ENCODE measurements at regions not wholly inside any gene's neighbourhood (a gene's known extent, or its start where the extent isn't known, plus 50 kb on each side); places are given as distances from the start of the nearest gene placed in this dataset.
A peak's percentile ranks its signal among the peaks of the same experiment; 100 is the strongest.
"Not testable (repeated sequence)": the region's sequence is repeated elsewhere in the genome, so short reads cannot be mapped to it uniquely, and the experiment has no call there.

DNA sequence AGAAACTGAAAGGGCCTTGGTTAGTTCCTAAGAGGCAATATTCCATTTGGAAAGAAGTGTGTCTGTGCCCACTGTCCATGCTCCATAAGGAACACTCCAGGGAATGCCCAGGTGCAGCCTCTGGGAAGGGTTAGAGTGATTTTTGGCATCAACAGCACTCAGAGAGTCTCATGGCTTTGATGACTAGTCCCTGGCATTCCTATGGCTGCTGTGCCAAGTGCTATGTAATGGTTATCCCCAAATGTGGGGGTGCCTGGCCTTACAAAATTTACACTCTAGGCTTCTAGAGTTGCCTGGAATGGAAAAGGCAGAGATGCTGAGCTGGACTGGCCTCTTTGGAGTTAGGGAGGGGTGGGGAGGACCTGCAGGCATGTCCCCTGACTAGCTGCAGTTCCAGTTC is 75.0 kb upstream of the BCAR3 start:
- no peak for DNase-seq
- H4K12ac ChIP-seq (ENCODE audit: low read depth, low read length): no peak overlapping the region

DNA sequence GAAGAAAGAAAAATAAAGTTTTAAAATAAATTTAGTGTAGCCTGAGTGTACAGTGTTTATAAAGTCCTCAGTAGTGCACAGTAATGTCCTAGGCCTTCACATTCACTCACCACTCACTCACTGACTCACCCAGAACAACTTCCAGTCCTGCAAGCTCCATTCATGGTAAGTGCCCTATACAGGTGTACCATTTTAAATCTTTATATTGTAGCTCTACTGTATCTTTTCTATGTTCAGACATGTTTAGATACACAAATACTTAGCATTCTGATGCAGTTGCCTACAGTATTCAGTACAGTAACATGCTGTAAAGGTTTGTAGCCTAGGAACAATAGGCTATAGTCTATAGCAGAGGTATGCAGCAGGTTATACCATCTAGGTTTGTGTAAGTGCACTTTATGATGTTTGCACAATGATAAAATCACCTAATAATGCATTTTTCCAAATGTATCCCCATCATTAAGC is 73.6 kb upstream of the BCAR3 start:
- H3K36me3 ChIP-seq (ENCODE audit: control insufficient read depth in 1 of 2, insufficient read depth in 2 of 2, low read length in 2 of 2); H4K8ac ChIP-seq (ENCODE audit: low read depth, low read length); H3K27ac ChIP-seq (ENCODE audit: low read depth, low read length); H3K4me1 ChIP-seq (ENCODE audit: control insufficient read depth in 1 of 2, insufficient read depth in 2 of 2, low read length in 2 of 2); H2BK12ac ChIP-seq (ENCODE audit: low read length); H3K14ac ChIP-seq (ENCODE audit: low read length); H3K79me1 ChIP-seq (ENCODE audit: low read length); H3K79me2 ChIP-seq (ENCODE audit: control insufficient read depth, insufficient read depth, low read length, poor library complexity); H3K18ac ChIP-seq (ENCODE audit: low read length); H2AFZ ChIP-seq (ENCODE audit: insufficient read depth, low read length, poor library complexity); H3K9me3 ChIP-seq (ENCODE audit: insufficient read depth, low read depth, low read length); H2AK5ac ChIP-seq (ENCODE audit: low read length); H3K23ac ChIP-seq (ENCODE audit: low read length); H3K9ac ChIP-seq (ENCODE audit: low read length); H4K91ac ChIP-seq (ENCODE audit: low read depth, low read length); H2BK120ac ChIP-seq (ENCODE audit: insufficient read depth, low read length, poor library complexity); H3K4me3 ChIP-seq (ENCODE audit: low read depth, low read length); H4K12ac ChIP-seq (ENCODE audit: low read depth, low read length); H2BK5ac ChIP-seq (ENCODE audit: low read depth, low read length, poor library complexity); H3K4me2 ChIP-seq (ENCODE audit: low read length); H3K27me3 ChIP-seq (ENCODE audit: insufficient read depth, low read length); H3K4ac ChIP-seq (ENCODE audit: low read depth, low read length): not testable (repeated sequence)
- peak in 1 of 2 donors; percentile 54 for DNase-seq

More for the DNA sequence above, 75.0 kb upstream of the BCAR3 start:
- no peak overlapping the region for H2AK5ac ChIP-seq (ENCODE audit: low read length)
- H2AFZ ChIP-seq (ENCODE audit: insufficient read depth, low read length, poor library complexity): no peak overlapping the region
- no peak overlapping the region for H2BK12ac ChIP-seq (ENCODE audit: low read length)
- H3K23ac ChIP-seq (ENCODE audit: low read length): no peak overlapping the region
- H3K18ac ChIP-seq (ENCODE audit: low read length): no peak overlapping the region
- H3K4me1 ChIP-seq (ENCODE audit: control insufficient read depth in 1 of 2, insufficient read depth in 2 of 2, low read length in 2 of 2): peaks cover 3 to 6% of the 10 kb centered on the region in 2 experiments
- no peak overlapping the region for H3K27ac ChIP-seq (ENCODE audit: low read depth, low read length)
- no peaks in the 10 kb centered on the region for H3K27me3 ChIP-seq (ENCODE audit: insufficient read depth, low read length)
- no peak overlapping the region for H2BK120ac ChIP-seq (ENCODE audit: insufficient read depth, low read length, poor library complexity)
- peak overlapping the region; percentile 57 for H3K9ac ChIP-seq (ENCODE audit: low read length)
- peaks cover 3% of the 10 kb centered on the region for H3K9me3 ChIP-seq (ENCODE audit: insufficient read depth, low read depth, low read length)
- H3K4ac ChIP-seq (ENCODE audit: low read depth, low read length): no peak overlapping the region
- no peak overlapping the region for H3K4me3 ChIP-seq (ENCODE audit: low read depth, low read length)
- H3K36me3 ChIP-seq (ENCODE audit: control insufficient read depth in 1 of 2, insufficient read depth in 2 of 2, low read length in 2 of 2): no peaks in the 10 kb centered on the region
- no peak overlapping the region for H3K14ac ChIP-seq (ENCODE audit: low read length)
- H3K4me2 ChIP-seq (ENCODE audit: low read length): no peak overlapping the region
- H4K91ac ChIP-seq (ENCODE audit: low read depth, low read length): no peak overlapping the region
- H3K79me1 ChIP-seq (ENCODE audit: low read length): no peaks in the 10 kb centered on the region
- no peaks in the 10 kb centered on the region for H3K79me2 ChIP-seq (ENCODE audit: control insufficient read depth, insufficient read depth, low read length, poor library complexity)
- H4K8ac ChIP-seq (ENCODE audit: low read depth, low read length): no peak overlapping the region
- H2BK5ac ChIP-seq (ENCODE audit: low read depth, low read length, poor library complexity): no peak overlapping the region

DNA sequence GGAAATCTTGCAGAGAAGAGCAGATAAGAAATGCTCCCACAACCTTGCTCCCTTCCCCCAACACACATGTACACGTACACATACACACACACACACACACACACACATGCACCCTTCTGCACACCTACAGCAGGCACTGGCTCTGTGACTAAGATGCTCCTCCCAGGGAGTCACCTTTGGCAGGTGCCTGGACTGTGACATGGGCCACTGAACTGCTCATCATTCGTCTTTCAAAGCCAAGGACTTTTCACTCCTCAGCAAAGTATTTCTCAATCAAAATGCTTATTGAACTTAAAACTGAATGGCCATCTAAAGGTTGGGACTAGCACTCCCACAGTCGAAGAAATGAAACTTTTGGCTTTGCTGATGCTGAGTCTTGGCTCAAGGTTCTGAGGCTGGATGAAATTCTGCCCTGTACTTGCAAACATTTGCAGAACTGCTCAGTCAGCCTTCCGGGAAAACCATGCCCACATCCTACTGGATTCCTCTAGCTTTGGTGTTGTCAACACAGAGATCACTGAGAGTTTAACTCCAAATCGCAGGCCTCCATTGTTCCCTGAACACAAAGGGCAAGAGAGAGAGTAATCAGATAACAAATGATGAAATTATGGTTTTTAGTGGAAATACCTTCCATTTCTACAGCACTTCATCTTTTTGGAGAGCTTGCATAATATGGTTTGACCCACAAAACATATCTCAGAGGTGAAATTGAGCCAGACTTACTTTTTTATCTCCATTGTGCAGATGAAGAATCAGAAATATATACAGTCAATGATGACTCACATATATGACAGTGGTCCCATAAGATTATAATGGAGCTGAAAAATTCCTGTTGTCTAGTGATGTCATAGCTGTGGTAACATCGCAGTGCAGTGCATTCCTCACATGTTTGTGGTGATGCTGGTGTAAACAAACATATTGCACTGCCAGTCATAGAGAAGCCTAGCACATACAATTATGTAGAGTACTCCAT is 72.4 kb upstream of the BCAR3 start:
- no peak overlapping the region for H2AFZ ChIP-seq (ENCODE audit: insufficient read depth, low read length, poor library complexity)
- H4K91ac ChIP-seq (ENCODE audit: low read depth, low read length): no peak overlapping the region
- H4K8ac ChIP-seq (ENCODE audit: low read depth, low read length): no peak overlapping the region
- H3K36me3 ChIP-seq (ENCODE audit: control insufficient read depth in 1 of 2, insufficient read depth in 2 of 2, low read length in 2 of 2): no peaks in the 10 kb centered on the region
- H3K9me3 ChIP-seq (ENCODE audit: insufficient read depth, low read depth, low read length): no peaks in the 10 kb centered on the region
- H2BK120ac ChIP-seq (ENCODE audit: insufficient read depth, low read length, poor library complexity): no peak overlapping the region
- no peak overlapping the region for H3K23ac ChIP-seq (ENCODE audit: low read length)
- H2AK5ac ChIP-seq (ENCODE audit: low read length): no peak overlapping the region
- H3K79me2 ChIP-seq (ENCODE audit: control insufficient read depth, insufficient read depth, low read length, poor library complexity): no peaks in the 10 kb centered on the region
- no peaks in the 10 kb centered on the region for H3K27me3 ChIP-seq (ENCODE audit: insufficient read depth, low read length)
- no peak overlapping the region for H3K18ac ChIP-seq (ENCODE audit: low read length)
- no peak overlapping the region for H3K4ac ChIP-seq (ENCODE audit: low read depth, low read length)
- H2BK5ac ChIP-seq (ENCODE audit: low read depth, low read length, poor library complexity): no peak overlapping the region
- no peaks in the 10 kb centered on the region for H3K79me1 ChIP-seq (ENCODE audit: low read length)
- no peak overlapping the region for H3K9ac ChIP-seq (ENCODE audit: low read length)
- no peak overlapping the region for H3K4me3 ChIP-seq (ENCODE audit: low read depth, low read length)
- H3K4me1 ChIP-seq (ENCODE audit: control insufficient read depth in 1 of 2, insufficient read depth in 2 of 2, low read length in 2 of 2): peaks cover 3 to 6% of the 10 kb centered on the region in 2 experiments
- no peak overlapping the region for H3K27ac ChIP-seq (ENCODE audit: low read depth, low read length)
- whole genome bisulfite sequencing (ENCODE audit: extremely low coverage, insufficient coverage, insufficient read length): no CpG with 5 or more reads among the region's 6 CpGs
- H3K14ac ChIP-seq (ENCODE audit: low read length): no peak overlapping the region
- H4K12ac ChIP-seq (ENCODE audit: low read depth, low read length): no peak overlapping the region
- H2BK12ac ChIP-seq (ENCODE audit: low read length): no peak overlapping the region
- peak; percentile 87 to 95 for DNase-seq
- no peak overlapping the region for H3K4me2 ChIP-seq (ENCODE audit: low read length)

DNA sequence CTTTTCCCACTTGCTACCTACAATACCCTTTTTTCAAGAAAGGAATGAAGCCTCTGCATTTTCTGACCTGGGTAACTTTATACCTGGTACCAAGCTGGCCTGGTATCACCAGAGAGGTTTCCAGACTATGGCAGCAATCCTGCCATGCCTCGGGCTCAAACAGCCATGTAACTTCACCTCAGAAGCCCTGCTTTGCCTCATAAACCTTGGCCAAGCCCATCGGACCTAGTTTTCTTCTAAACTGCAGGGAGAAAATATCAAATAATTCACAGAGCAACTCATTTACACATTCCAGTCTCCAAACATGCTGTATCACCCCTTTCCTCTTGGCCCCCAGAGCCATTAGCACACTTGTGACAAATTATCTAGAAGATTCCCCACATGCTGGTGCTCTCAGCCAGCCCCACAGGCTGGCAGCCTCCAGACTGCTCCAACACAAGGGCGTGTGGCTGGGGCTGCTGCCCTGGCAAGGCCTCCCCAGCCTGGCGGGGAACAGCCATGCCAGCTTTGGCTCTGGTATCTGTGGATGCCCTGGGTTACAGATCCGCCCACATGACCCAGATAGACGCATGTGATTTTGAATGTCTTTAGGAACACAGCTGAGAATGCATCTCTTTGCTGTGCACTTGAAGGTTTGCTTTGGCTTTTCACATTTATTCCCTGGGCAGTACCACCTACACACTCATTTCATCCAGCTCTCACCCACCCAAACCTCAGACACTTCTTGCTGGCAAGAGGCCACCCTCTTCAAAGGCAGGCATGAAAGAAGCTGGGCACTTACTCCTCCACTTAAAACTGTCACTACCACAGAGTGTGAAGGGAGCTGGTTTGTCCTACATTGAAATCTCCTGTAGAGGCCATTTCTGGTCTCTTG is 70.0 kb upstream of the BCAR3 start:
- Histone ChIP-seq H2AK5ac (ENCODE audit: low read length) (no peak overlapping the region), H3K4me3 (ENCODE audit: low read depth, low read length) (no peak overlapping the region), H3K14ac (ENCODE audit: low read length) (no peak overlapping the region)

More for the DNA sequence above, 70.0 kb upstream of the BCAR3 start:
- Histone ChIP-seq H3K79me2 (ENCODE audit: control insufficient read depth, insufficient read depth, low read length, poor library complexity) (no peaks in the 10 kb centered on the region), H4K8ac (ENCODE audit: low read depth, low read length) (no peak overlapping the region), H3K23ac (ENCODE audit: low read length) (no peak overlapping the region), H3K4me1 (ENCODE audit: control insufficient read depth in 1 of 2, insufficient read depth in 2 of 2, low read length in 2 of 2) (peaks cover 3 to 6% of the 10 kb centered on the region in 2 experiments), H2BK12ac (ENCODE audit: low read length) (no peak overlapping the region), H4K91ac (ENCODE audit: low read depth, low read length) (no peak overlapping the region), H4K12ac (ENCODE audit: low read depth, low read length) (no peak overlapping the region), H3K9me3 (ENCODE audit: insufficient read depth, low read depth, low read length) (peaks cover 3% of the 10 kb centered on the region), H3K9ac (ENCODE audit: low read length) (no peak overlapping the region), H3K27me3 (ENCODE audit: insufficient read depth, low read length) (no peaks in the 10 kb centered on the region), H3K79me1 (ENCODE audit: low read length) (no peaks in the 10 kb centered on the region), H3K27ac (ENCODE audit: low read depth, low read length) (no peak overlapping the region), H2BK5ac (ENCODE audit: low read depth, low read length, poor library complexity) (no peak overlapping the region), H2AFZ (ENCODE audit: insufficient read depth, low read length, poor library complexity) (no peak overlapping the region), H2BK120ac (ENCODE audit: insufficient read depth, low read length, poor library complexity) (no peak overlapping the region), H3K36me3 (ENCODE audit: control insufficient read depth in 1 of 2, insufficient read depth in 2 of 2, low read length in 2 of 2) (no peaks in the 10 kb centered on the region), H3K4ac (ENCODE audit: low read depth, low read length) (no peak overlapping the region), H3K18ac (ENCODE audit: low read length) (no peak overlapping the region), H3K4me2 (ENCODE audit: low read length) (no peak overlapping the region)
- no CpG with 5 or more reads among the region's 6 CpGs for WGBS (ENCODE audit: extremely low coverage, insufficient coverage, insufficient read length)
- no peak for DNase-seq
